CD4-positive, alpha-beta T cell treated with Interleukin-15 for 4 hours (primary cell): ENCODE measurements at regions not wholly inside any gene's neighbourhood (a gene's known extent, or its start where the extent isn't known, plus 50 kb on each side); places are given as distances from the start of the nearest gene placed in this dataset.
A peak's percentile ranks its signal among the peaks of the same experiment; 100 is the strongest.
"Not testable (repeated sequence)": the region's sequence is repeated elsewhere in the genome, so short reads cannot be mapped to it uniquely, and the experiment has no call there.

Source experiments
- DNase-seq: peaks from one replicate; pipeline ENCODE4 v3.0.0-alpha.2; 2020; ENCODE audit warnings: low spot score

GRCh38 chr12:47488888-47489287 lies 216.9 kb downstream of the RPAP3 start:
- DNase-seq = no peak

GRCh38 chr12:47481041-47481440 lies 224.8 kb downstream of the RPAP3 start:
- DNase-seq = no peak

GRCh38 chr12:47478426-47478825 lies 227.4 kb downstream of the RPAP3 start:
- DNase-seq = no peak

- no peak for DNase-seq
Observed at GRCh38 chr12:47473091-47473490, 232.7 kb downstream of the RPAP3 start.

- not testable (repeated sequence) for DNase-seq
Observed at GRCh38 chr12:47470349-47470748, 235.5 kb downstream of the RPAP3 start.

GRCh38 chr12:47463918-47464317 lies 241.9 kb downstream of the RPAP3 start:
- not testable (repeated sequence) for DNase-seq

GRCh38 chr12:47458279-47458678 lies 247.6 kb downstream of the RPAP3 start:
- no peak for DNase-seq

- DNase-seq = no peak
Observed at GRCh38 chr12:47449797-47450196, 256.0 kb downstream of the RPAP3 start.

GRCh38 chr12:47442310-47442709 lies 263.5 kb downstream of the RPAP3 start:
- DNase-seq = no peak

- DNase-seq = no peak
Observed at GRCh38 chr12:47441490-47441889, 264.3 kb downstream of the RPAP3 start.

GRCh38 chr12:47438175-47438574 lies 267.7 kb downstream of the RPAP3 start:
- no peak for DNase-seq

GRCh38 chr12:47437570-47437969 lies 268.3 kb downstream of the RPAP3 start:
- no peak for DNase-seq

- DNase-seq = no peak
Observed at GRCh38 chr12:47433876-47434275, 272.0 kb downstream of the RPAP3 start.

GRCh38 chr12:47426678-47427309 lies 279.0 kb downstream of the RPAP3 start:
- DNase-seq = peak; percentile 44

GRCh38 chr12:47422611-47423010 lies 283.2 kb downstream of the RPAP3 start:
- no peak for DNase-seq

GRCh38 chr12:47419497-47419896 lies 286.3 kb downstream of the RPAP3 start:
- DNase-seq = no peak

- no peak for DNase-seq
Observed at GRCh38 chr12:47417955-47418354, 287.9 kb downstream of the RPAP3 start.

- no peak for DNase-seq
Observed at GRCh38 chr12:47417121-47417520, 288.7 kb downstream of the RPAP3 start.

GRCh38 chr12:47415054-47415453 lies 290.8 kb downstream of the RPAP3 start:
- no peak for DNase-seq

- no peak for DNase-seq
Observed at GRCh38 chr12:47414511-47414910, 291.3 kb downstream of the RPAP3 start.

- no peak for DNase-seq
Observed at GRCh38 chr12:47413806-47414205, 292.0 kb downstream of the RPAP3 start.

GRCh38 chr12:47412601-47413236 lies 293.1 kb downstream of the RPAP3 start:
- DNase-seq = no peak

GRCh38 chr12:47411966-47412365 lies 293.9 kb downstream of the RPAP3 start:
- DNase-seq = no peak

GRCh38 chr12:47410862-47411261 lies 295.0 kb downstream of the RPAP3 start:
- DNase-seq = no peak
